ENCODE measurements at regions not wholly inside any gene's neighbourhood (a gene's known extent, or its start where the extent isn't known, plus 50 kb on each side); places are given as distances from the start of the nearest gene placed in this dataset.

DNA sequence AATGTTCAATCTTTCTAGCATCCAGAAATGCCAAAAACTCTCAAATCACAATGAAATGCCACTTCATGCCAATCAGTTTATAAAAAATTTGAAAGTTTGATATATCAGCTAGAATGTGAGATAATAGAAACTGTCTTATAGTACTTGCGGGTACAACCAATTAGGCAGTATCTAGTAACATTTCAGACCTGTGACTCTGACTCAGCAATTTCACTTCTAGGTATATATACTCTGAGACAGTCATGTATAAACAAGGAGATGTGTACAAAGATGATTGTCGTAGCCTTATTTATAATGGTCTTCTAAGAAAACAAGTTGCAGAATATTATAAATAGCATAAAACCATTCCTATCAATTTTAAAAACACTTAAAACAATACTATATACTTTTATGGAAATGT lies 252.3 kb upstream of the PODXL start:
- H3K9me3 ChIP-seq (replicated peaks; ENCODE audit: control insufficient read depth, insufficient read depth, low read depth, low read length) = no peaks in the 10 kb centered on the region
- H2AFZ ChIP-seq (ENCODE audit: low read depth, low read length) = no peak overlapping the region
- 3% methylated on average over 2 of the region's 2 CpGs for WGBS (ENCODE audit: insufficient coverage, low coverage, missing lambda C conversion rate)
- no peak overlapping the region for H3K9ac ChIP-seq (ENCODE audit: insufficient read depth in 1 of 2, low read depth in 2 of 2, low read length in 2 of 2)
- DNase-seq (ENCODE audit: extremely low read depth in 1 of 4, low spot score in 3 of 4) (no peak), FAIRE-seq (no peak), ATAC-seq (no peak)
- H3K27me3 ChIP-seq (ENCODE audit: control insufficient read depth in 2 of 2, insufficient read depth in 2 of 2, low read length in 2 of 2) = peaks cover 20 to 35% of the 10 kb centered on the region in 2 experiments
- in situ Hi-C loops (cut with MboI) (no loop called here), intact Hi-C loops (cut with micrococcal nuclease) (no loop called here)
- no peaks in the 10 kb centered on the region for H3K9me1 ChIP-seq (ENCODE audit: control insufficient read depth, insufficient read depth, low read length)
- no peak overlapping the region for H3K4me2 ChIP-seq (ENCODE audit: insufficient read depth, low read length)
- POLR2A ChIA-PET = interaction anchor here (0.6 kb wide), 1 partner anchor 565 kb away, joined by 5 read pairs; no protein-coding TSS in a partner anchor
- no peaks in the 10 kb centered on the region for H3K36me3 ChIP-seq (ENCODE audit: control insufficient read depth, insufficient read depth, low read length)
- BruUV-seq (replicated peaks) = no TSS peak
- H3K27ac ChIP-seq (ENCODE audit: extremely low read depth, low read depth, low read length) = no peak overlapping the region
- H3K4me1 ChIP-seq (replicated peaks in 1 of 2; ENCODE audit: control insufficient read depth in 2 of 2, insufficient read depth in 2 of 2, low read length in 2 of 2) = no peaks in the 10 kb centered on the region
- CTCF ChIA-PET (ENCODE audit: low intra/inter-chr PET ratio) = no interaction called here
- no peak overlapping the region for H3K4me3 ChIP-seq
- no peaks in the 10 kb centered on the region for H4K20me1 ChIP-seq (replicated peaks; ENCODE audit: control insufficient read depth, insufficient read depth, low read length)
- H3K79me2 ChIP-seq (ENCODE audit: control insufficient read depth, insufficient read depth, low read length) = no peaks in the 10 kb centered on the region
- TF ChIP-seq, protein P1, sequence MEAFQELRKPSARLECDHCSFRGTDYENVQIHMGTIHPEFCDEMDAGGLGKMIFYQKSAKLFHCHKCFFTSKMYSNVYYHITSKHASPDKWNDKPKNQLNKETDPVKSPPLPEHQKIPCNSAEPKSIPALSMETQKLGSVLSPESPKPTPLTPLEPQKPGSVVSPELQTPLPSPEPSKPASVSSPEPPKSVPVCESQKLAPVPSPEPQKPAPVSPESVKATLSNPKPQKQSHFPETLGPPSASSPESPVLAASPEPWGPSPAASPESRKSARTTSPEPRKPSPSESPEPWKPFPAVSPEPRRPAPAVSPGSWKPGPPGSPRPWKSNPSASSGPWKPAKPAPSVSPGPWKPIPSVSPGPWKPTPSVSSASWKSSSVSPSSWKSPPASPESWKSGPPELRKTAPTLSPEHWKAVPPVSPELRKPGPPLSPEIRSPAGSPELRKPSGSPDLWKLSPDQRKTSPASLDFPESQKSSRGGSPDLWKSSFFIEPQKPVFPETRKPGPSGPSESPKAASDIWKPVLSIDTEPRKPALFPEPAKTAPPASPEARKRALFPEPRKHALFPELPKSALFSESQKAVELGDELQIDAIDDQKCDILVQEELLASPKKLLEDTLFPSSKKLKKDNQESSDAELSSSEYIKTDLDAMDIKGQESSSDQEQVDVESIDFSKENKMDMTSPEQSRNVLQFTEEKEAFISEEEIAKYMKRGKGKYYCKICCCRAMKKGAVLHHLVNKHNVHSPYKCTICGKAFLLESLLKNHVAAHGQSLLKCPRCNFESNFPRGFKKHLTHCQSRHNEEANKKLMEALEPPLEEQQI (IDR thresholded peaks at IDR 0.05) = no peak
- TF ChIP-seq ZNF507 (tag; conservative IDR thresholded peaks at IDR 0.05) (no peak), ZNF696 (CRISPR knock-in tag; conservative IDR thresholded peaks at IDR 0.05) (no peak), SRSF7 (optimal IDR thresholded peaks at IDR 0.05; ENCODE audit: low read depth, low read length) (no peak), NFE2L1 (tag; IDR thresholded peaks at IDR 0.05; ENCODE audit: borderline replicate concordance, low read depth) (0 out of 2 replicates have a peak, but pooled peaks have one; percentile 20), HNRNPK (IDR thresholded peaks at IDR 0.05; ENCODE audit: low read depth, low read length, poor library complexity, severe bottlenecking) (no peak), ZNF583 (CRISPR knock-in tag; IDR thresholded peaks at IDR 0.05) (no peak), ZNF316 (IDR thresholded peaks at IDR 0.05) (peak; percentile 90), MAFK (IDR thresholded peaks at IDR 0.05; ENCODE audit: low read length) (peak; percentile 67), MAFF (IDR thresholded peaks at IDR 0.05; ENCODE audit: low read length) (peak; percentile 68), ZNF165 (CRISPR knock-in tag; IDR thresholded peaks at IDR 0.05; ENCODE audit: borderline replicate concordance) (no peak), NFE2 (IDR thresholded peaks at IDR 0.05; ENCODE audit: low read depth) (peak; percentile 58), ZNF324 (CRISPR knock-in tag; IDR thresholded peaks at IDR 0.05) (no peak), PHF21A (IDR thresholded peaks at IDR 0.05; ENCODE audit: borderline replicate concordance, low read depth) (no peak), MAFG (tag; conservative IDR thresholded peaks at IDR 0.05) (peak; percentile 70), ZNF436 (CRISPR knock-in tag; IDR thresholded peaks at IDR 0.05) (no peak), GATA2 (CRISPR knock-in tag; IDR thresholded peaks at IDR 0.05) (no peak), ZNF408 (CRISPR knock-in tag; IDR thresholded peaks at IDR 0.05; ENCODE audit: low read depth) (no peak), ZNF197 (CRISPR knock-in tag; IDR thresholded peaks at IDR 0.05; ENCODE audit: low read depth) (no peak), ZFP36 (IDR thresholded peaks at IDR 0.05; ENCODE audit: low read depth, low read length, partially characterized antibody) (no peak)
- TF ChIP-seq, protein P2, sequence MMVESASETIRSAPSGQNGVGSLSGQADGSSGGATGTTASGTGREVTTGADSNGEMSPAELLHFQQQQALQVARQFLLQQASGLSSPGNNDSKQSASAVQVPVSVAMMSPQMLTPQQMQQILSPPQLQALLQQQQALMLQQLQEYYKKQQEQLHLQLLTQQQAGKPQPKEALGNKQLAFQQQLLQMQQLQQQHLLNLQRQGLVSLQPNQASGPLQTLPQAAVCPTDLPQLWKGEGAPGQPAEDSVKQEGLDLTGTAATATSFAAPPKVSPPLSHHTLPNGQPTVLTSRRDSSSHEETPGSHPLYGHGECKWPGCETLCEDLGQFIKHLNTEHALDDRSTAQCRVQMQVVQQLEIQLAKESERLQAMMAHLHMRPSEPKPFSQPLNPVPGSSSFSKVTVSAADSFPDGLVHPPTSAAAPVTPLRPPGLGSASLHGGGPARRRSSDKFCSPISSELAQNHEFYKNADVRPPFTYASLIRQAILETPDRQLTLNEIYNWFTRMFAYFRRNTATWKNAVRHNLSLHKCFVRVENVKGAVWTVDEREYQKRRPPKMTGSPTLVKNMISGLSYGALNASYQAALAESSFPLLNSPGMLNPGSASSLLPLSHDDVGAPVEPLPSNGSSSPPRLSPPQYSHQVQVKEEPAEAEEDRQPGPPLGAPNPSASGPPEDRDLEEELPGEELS (CRISPR knock-in tag; IDR thresholded peaks at IDR 0.05; ENCODE audit: borderline replicate concordance) = no peak
